Hepatocyte (in vitro differentiated cells): ENCODE measurements at regions not wholly inside any gene's neighbourhood (a gene's known extent, or its start where the extent isn't known, plus 50 kb on each side); places are given as distances from the start of the nearest gene placed in this dataset.

ENCODE experiments used
- CTCF ChIP-seq: fragments of 200-600 bp; sonication (generic); IDR thresholded peaks from 2 replicates; pipeline ENCODE4 v1.5.1; 2016; ENCODE audit warnings: antibody characterized with exemption, mild to moderate bottlenecking; ENCODE audit not compliant: poor library complexity
- EZH2 ChIP-seq: fragments of 200-600 bp; sonication (generic); IDR thresholded peaks from 2 replicates; pipeline ENCODE4 v1.6.1; 2016; ENCODE audit warnings: antibody characterized with exemption, mild to moderate bottlenecking, borderline replicate concordance
- EZH2phosphoT487 ChIP-seq: fragments of 200-600 bp; sonication (generic); IDR thresholded peaks from one replicate; pipeline ENCODE4 v1.6.1; 2018; ENCODE audit warnings: antibody characterized with exemption, mild to moderate bottlenecking, low read depth, moderate library complexity; ENCODE audit not compliant: unreplicated experiment, severe bottlenecking

- TF ChIP-seq CTCF (no peak), EZH2 (no peak), EZH2phosphoT487 (no peak)
These were observed 204.1 kb downstream of the OGFRL1 start for GRCh38 chr6:71492668-71493067.
